HFF-Myc (cell line): ENCODE measurements at regions not wholly inside any gene's neighbourhood (a gene's known extent, or its start where the extent isn't known, plus 50 kb on each side); places are given as distances from the start of the nearest gene placed in this dataset.

Source experiments
- DNase-seq: peaks from one replicate; pipeline ENCODE4 v3.0.0-alpha.2; 2011; ENCODE audit warnings: low read depth; ENCODE audit errors: extremely low read depth
- H3K4me3 ChIP-seq: replicated peaks from 2 replicates; pipeline ENCODE4 v1.5.1; 2011; ENCODE audit warnings: low read depth, mild to moderate bottlenecking, control low read depth, low read length
- TF ChIP-seq, protein P1 (sequence below): IDR thresholded peaks from 2 replicates; pipeline ENCODE4 v1.5.1; 2012; ENCODE audit warnings: mild to moderate bottlenecking, low read depth, low read length, control low read depth; ENCODE audit errors: missing control alignments

DNA sequence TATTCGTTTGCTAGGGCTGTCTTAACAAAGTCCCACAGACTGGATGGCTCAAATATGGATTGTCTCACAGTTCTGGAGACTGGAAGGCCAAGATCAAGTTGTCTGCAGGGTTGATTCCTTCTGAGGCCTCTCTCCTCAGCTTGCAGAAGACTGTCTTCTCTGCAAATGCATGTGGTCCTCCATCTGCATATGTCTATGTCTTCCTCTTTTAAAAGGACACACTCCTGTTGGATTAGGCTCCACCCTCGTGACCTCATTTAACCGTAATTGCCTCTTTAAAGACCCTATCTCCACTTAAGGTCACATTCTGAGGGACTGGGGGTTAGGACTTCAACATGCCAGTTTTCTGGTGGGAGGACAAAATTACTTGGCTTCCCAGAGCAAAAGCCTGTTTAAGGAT lies 123.3 kb downstream of the SLC38A6 start:
- DNase-seq = no peak
- TF ChIP-seq, protein P1, sequence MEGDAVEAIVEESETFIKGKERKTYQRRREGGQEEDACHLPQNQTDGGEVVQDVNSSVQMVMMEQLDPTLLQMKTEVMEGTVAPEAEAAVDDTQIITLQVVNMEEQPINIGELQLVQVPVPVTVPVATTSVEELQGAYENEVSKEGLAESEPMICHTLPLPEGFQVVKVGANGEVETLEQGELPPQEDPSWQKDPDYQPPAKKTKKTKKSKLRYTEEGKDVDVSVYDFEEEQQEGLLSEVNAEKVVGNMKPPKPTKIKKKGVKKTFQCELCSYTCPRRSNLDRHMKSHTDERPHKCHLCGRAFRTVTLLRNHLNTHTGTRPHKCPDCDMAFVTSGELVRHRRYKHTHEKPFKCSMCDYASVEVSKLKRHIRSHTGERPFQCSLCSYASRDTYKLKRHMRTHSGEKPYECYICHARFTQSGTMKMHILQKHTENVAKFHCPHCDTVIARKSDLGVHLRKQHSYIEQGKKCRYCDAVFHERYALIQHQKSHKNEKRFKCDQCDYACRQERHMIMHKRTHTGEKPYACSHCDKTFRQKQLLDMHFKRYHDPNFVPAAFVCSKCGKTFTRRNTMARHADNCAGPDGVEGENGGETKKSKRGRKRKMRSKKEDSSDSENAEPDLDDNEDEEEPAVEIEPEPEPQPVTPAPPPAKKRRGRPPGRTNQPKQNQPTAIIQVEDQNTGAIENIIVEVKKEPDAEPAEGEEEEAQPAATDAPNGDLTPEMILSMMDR = no peak
- H3K4me3 ChIP-seq = no peak overlapping the region

DNA sequence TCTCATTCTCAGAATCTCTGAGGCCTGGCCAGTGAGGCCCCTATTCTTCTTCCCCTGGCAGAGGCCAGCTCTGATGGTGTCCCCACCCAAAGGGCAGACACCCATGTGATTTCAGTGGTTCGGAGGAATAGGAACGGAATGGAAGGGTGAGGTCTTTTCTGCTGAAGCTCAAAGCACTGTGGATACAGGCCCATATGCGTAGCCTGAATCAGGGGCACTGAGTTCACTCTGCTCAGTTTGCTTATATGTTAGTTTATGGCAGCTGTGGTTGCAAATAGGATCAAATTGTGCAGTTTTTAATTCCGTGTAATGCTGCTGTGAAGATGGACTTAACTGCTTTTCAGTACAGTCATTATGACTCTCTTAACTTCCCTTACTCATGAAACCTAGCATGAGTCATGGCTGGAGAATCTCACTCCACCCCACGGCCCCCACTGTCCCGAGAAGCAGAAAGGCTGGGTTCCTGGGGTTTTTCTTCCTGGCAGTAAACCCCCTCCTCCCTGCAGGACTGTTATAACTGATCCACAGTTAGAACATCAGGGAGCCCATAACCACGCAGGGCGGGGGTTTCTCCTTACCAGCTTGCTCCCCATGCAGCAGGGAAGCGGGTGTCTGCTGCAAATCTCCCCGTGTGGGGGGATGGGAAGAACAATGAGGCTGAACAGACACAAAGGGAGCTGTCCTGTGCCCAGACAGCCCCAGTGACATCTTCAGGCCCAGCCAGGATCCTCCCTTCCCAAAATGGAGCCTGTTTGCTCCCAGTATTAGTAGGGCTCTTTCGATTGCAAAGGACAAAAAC lies 122.7 kb downstream of the SLC38A6 start:
- H3K4me3 ChIP-seq = no peak overlapping the region
- TF ChIP-seq, protein P1 = no peak
- peak; percentile 94 for DNase-seq

DNA sequence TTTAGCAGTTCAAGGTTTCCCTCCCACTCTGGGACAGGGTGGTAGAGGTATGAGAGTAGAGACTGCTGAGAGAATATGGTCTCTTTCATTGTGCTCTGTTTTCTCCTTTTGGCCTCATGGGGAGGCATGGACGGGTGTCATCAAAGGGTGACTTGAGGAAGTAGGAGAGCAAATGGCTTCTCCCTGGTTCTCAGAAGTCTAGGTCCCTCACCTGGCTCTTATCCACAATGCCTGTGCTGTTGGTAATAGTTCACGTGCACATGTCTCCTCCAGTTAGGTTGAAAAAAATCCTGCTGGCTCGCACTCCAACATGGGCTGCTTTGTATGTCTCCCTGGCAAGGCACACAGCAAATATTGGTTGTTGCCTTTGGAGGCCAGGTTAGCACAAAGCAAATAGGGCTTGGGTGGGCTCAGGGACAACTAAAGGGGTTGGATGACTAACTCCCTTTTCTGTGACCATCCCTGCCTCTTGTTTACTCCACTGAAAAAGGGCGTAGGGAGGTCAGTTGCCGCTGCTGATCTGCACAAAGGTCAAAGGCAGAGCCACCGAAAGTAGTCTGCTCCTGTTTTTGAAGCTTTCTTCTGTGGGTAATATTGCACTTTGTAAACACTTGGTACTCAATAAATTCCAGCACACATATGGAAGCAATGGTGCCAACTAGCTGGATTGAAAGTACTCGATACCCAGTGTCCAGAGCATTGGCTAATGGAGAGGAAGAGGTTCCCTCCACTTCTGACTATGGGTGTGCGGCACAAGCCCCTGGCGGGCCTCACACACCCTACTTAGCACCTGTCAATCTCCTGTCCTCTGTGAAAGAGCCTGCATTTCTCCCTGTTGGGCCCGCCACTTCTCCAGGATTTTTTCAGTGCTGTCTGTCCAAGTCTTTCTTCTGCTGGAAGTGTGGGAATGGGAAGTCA lies 121.8 kb downstream of the SLC38A6 start:
- TF ChIP-seq, protein P1 = no peak
- H3K4me3 ChIP-seq = no peak overlapping the region
- no peak for DNase-seq
